ENCODE measurements at regions not wholly inside any gene's neighbourhood (a gene's known extent, or its start where the extent isn't known, plus 50 kb on each side); places are given as distances from the start of the nearest gene placed in this dataset.

- Histone ChIP-seq H3K27me3 (replicated peaks in 1 of 4; ENCODE audit: control insufficient read depth in 3 of 4, extremely low read depth in 1 of 4, insufficient read depth in 3 of 4, low read length in 3 of 4) (peaks cover 0 to under 1% (median 0%) of the 10 kb centered on the region in 4 experiments; a peak in 2 of 7 replicates), H3K4me2 (ENCODE audit: insufficient read depth in 1 of 2, low read depth in 2 of 2, low read length in 2 of 2) (no peak overlapping the region)
These were observed 116.2 kb downstream of the FOXD2 start for GRCh38 chr1:47554082-47554481.

More at GRCh38 chr1:47554082-47554481, 116.2 kb downstream of the FOXD2 start:
- 92% methylated on average over 5 of the region's 5 CpGs; no CpG with 5 or more reads in 1 of the 2 experiments for WGBS, 2 experiments (ENCODE audit: extremely low coverage in 1 of 2, insufficient coverage in 1 of 2, insufficient read length in 1 of 2, insufficient replicate concordance in 2 of 2, low coverage in 1 of 2, low lambda C conversion rate in 2 of 2, missing lambda C conversion rate in 1 of 2)
- no peaks in the 10 kb centered on the region for H3K23me2 ChIP-seq (ENCODE audit: low read depth, low read length)
- no peak overlapping the region for H3K56ac ChIP-seq (replicated peaks; ENCODE audit: insufficient read length, low read depth, low read length)
- no peaks in the 10 kb centered on the region for H3K79me1 ChIP-seq (ENCODE audit: low read depth, low read length)
- H3K4me1 ChIP-seq (replicated peaks in 1 of 4; ENCODE audit: control insufficient read depth in 3 of 4, insufficient read depth in 4 of 4, low read length in 3 of 4), result peaks cover 0 to 10% (median 4%) of the 10 kb centered on the region in 4 experiments; a peak in 3 of 7 replicates
- H3K27ac ChIP-seq (ENCODE audit: low read depth, low read length), result no peak overlapping the region
- no peak overlapping the region for H3K4me3 ChIP-seq (ENCODE audit: extremely low read depth in 1 of 4, insufficient read depth in 2 of 4, low read depth in 3 of 4, low read length in 4 of 4)
- H3K23ac ChIP-seq (ENCODE audit: insufficient read length), result no peak overlapping the region
- H2BK5ac ChIP-seq (ENCODE audit: low read depth, low read length), result no peak overlapping the region
- no peak for FAIRE-seq
- no peaks in the 10 kb centered on the region for H3K79me2 ChIP-seq (ENCODE audit: control insufficient read depth in 1 of 2, insufficient read depth in 2 of 2, low read length in 2 of 2)
- no peak overlapping the region for H4K91ac ChIP-seq (replicated peaks; ENCODE audit: insufficient read length, low read length)
- ChIA-PET CTCF (ENCODE audit: partially characterized antibody) (interaction anchor here (0.7 to 3.4 kb wide), 7 partner anchors 16 to 162 kb away, joined by 3 to 10 read pairs (median 4); no protein-coding TSS in a partner anchor), POLR2A (ENCODE audit: partially characterized antibody) (no interaction called here)
- H3K4ac ChIP-seq (replicated peaks; ENCODE audit: insufficient read length, low read depth, low read length), result no peak overlapping the region
- no peak overlapping the region for H2BK15ac ChIP-seq (ENCODE audit: low read length)
- H4K20me1 ChIP-seq (replicated peaks in 1 of 2; ENCODE audit: control insufficient read depth in 1 of 2, insufficient read depth in 2 of 2, low read length in 2 of 2), result no peaks in the 10 kb centered on the region
- no peak overlapping the region for H4K5ac ChIP-seq (ENCODE audit: insufficient read length, low read depth, low read length)
- no peak overlapping the region for H2BK120ac ChIP-seq (replicated peaks; ENCODE audit: low read depth, low read length)
- no peak overlapping the region for H2BK12ac ChIP-seq (ENCODE audit: low read depth, low read length)
- no peak overlapping the region for H2AK5ac ChIP-seq (ENCODE audit: low read depth, low read length)
- H2AFZ ChIP-seq (ENCODE audit: low read length), result no peak overlapping the region
- no peak for DNase-seq (ENCODE audit: low read depth in 1 of 2, low spot score in 2 of 2)
- no peak overlapping the region for H4K8ac ChIP-seq (ENCODE audit: extremely low read depth, insufficient read depth, low read length)
- H3K9ac ChIP-seq (replicated peaks in 1 of 4; ENCODE audit: extremely low read depth in 1 of 4, low read depth in 3 of 4, low read length in 3 of 4), result no peak overlapping the region
- H3K36me3 ChIP-seq (ENCODE audit: control insufficient read depth in 2 of 4, insufficient read depth in 4 of 4, low read length in 3 of 4), result no peaks in the 10 kb centered on the region
- H3K18ac ChIP-seq (ENCODE audit: extremely low read depth, low read length), result no peak overlapping the region
- H2BK20ac ChIP-seq (ENCODE audit: low read length), result no peak overlapping the region
- no peak for TF ChIP-seq KDM4A (IDR thresholded peaks at IDR 0.05; ENCODE audit: low read depth, low read length, severe bottlenecking)
- no peak for TF ChIP-seq EZH2 (IDR thresholded peaks at IDR 0.05; ENCODE audit: low read depth, low read length, severe bottlenecking)
- TF ChIP-seq, protein P1, sequence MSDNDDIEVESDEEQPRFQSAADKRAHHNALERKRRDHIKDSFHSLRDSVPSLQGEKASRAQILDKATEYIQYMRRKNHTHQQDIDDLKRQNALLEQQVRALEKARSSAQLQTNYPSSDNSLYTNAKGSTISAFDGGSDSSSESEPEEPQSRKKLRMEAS (IDR thresholded peaks at IDR 0.05), result no peak
- no peaks in the 10 kb centered on the region for H3K9me3 ChIP-seq (ENCODE audit: insufficient read depth in 2 of 2, low read depth in 1 of 2, low read length in 1 of 2)
- H3K14ac ChIP-seq (ENCODE audit: insufficient read length), result no peak overlapping the region

Data from H1 (cell line).